GM12874 (cell line): ENCODE measurements at regions not wholly inside any gene's neighbourhood (a gene's known extent, or its start where the extent isn't known, plus 50 kb on each side); places are given as distances from the start of the nearest gene placed in this dataset.

ENCODE experiments used
- CTCF ChIP-seq: IDR thresholded peaks from 2 replicates; pipeline ENCODE4 v1.5.1; 2011; ENCODE audit warnings: low read depth, mild to moderate bottlenecking, control low read depth, low read length, moderate library complexity; ENCODE audit not compliant: insufficient read depth

DNA sequence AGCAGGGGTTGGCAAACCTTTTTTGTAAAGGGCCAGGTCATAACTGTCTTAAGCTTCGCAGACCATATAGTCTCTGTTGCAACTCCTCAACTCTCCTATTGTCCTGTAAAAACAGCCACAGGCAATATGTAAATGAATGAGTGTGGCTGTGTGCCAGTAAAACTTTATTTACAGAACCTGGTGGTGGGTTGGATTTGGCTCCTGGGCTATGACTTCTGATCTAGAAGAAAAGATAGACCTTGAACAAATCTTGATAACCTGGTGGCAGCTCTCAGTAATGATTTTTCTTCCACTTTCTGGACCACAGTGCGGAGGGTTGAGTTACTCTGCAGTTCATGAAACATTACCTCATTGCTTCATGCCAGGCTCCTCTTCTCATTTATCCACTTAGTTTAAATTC lies 139.3 kb downstream of the MYCN start:
- TF ChIP-seq CTCF, result no peak

DNA sequence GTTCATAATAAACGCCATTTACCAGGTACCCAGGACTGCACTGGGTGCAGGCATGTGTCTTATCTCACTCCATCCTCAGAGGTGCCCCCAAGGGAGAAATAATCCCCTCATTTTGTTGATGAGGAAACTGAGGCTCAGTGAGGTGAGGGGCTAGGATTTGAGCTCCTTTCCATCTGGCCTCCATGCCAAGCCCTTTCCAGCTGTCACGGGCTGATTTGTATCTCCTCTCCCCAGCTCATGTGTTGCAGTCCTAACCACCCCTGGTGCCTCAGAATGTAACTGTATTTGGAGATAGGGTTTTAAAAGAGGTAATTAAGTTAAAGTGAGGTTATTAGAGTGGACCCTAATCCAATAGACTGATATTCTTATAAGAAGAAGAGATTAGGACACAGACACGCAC lies 137.3 kb downstream of the MYCN start:
- TF ChIP-seq CTCF, result no peak

- TF ChIP-seq CTCF, result no peak
Observed at GRCh38 chr2:16076911-16077310, 136.6 kb downstream of the MYCN start.

- TF ChIP-seq CTCF, result no peak
Observed at GRCh38 chr2:16075045-16076012, 135.0 kb downstream of the MYCN start.

- TF ChIP-seq CTCF, result no peak
Observed at GRCh38 chr2:16073921-16074425, 133.6 kb downstream of the MYCN start.

- no peak for TF ChIP-seq CTCF
Observed at GRCh38 chr2:16073471-16073870, 133.1 kb downstream of the MYCN start.

- TF ChIP-seq CTCF, result no peak
Observed at GRCh38 chr2:16072638-16073290, 132.4 kb downstream of the MYCN start.
